Activated CD4-positive, CD25-positive, alpha-beta regulatory T cell treated with anti-CD3 and anti-CD28 coated beads, Interleukin-2, amount 50 U/mL, for 24 hours (primary cell): ENCODE measurements at regions not wholly inside any gene's neighbourhood (a gene's known extent, or its start where the extent isn't known, plus 50 kb on each side); places are given as distances from the start of the nearest gene placed in this dataset.
"Not testable (repeated sequence)": the region's sequence is repeated elsewhere in the genome, so short reads cannot be mapped to it uniquely, and the experiment has no call there.

Source experiments
- ATAC-seq, 2 donors: fragments of 150-1000 bp; cut with Tn5 transposase; one replicate each; pipeline ENCODE4 v1.10.0; 2021; ENCODE audit warnings: mild to moderate bottlenecking in 1 of 2, moderate library complexity in 1 of 2

DNA sequence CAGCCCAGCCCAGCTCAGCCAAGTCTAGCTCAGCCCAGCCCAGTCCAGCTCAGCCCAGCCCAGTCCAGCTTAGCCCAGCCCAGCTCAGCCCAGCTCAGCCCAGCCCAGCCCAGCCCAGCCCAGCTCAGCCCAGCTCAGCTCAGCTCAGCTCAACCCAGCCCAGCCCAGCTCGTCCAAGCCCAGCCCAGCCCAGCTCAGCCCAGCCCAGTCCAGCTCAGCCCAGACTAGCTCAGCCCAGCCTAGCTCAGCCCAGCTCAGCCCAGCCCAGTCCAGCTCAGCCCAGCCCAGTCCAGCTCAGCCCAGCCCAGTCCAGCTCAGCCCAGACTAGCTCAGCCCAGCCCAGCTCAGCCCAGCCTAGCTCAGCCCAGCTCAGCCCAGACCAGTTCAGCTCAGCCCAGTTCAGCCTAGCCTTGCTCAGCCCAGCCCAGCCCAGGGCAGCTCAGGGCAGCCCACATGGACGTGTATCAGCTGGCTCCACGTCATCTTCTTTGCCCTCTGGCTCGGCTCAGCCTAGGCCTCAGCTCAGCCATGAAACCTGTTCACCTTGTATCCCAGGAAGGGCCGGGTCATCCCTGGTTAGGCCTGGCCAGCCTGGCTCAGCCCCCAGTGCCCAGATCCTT lies 185.6 kb downstream of the TMEM121 start:
- ATAC-seq: no peak

DNA sequence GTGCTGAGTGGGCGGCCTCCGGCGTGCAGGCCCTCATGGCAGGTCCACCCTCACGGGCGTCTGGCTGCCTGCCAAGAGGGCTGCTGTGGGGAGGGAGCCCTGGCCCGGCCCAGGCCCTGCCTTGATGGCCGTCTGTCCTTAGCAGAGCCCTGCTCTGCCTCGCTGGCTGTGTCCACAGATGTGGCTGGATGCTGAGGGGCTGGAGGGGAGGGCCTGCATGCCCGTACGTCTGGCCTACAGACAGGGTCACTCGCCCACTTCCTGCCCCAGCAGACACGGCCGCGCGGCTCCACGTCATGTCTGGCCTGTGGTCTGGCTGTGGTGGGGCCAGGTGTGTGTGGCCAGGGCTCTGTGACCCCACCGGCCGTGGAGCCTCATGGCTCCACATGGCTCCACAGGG lies 186.3 kb downstream of the TMEM121 start:
- ATAC-seq: peak in 1 of 2 donors; percentile 30

DNA sequence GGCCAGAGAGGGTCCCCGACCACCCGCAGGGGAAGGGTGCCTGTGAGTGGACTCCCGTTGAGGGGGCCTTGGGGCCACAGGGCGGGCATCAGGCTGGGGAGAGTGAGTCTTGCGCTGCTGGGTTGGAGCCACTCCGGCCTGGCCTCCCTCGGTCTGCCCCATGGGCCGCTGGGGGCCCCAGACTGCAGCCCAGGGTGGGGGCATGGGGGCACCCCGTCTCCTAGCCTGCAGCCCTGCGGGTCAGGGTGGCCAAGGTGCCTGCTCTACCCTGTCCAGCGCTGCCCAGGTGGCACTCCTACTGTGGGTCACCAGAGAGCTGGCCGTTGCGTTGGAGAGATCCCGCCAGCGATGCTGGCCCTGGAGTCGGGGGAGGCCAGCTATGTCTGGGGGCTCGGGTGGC lies 186.8 kb downstream of the TMEM121 start:
- ATAC-seq: not testable (repeated sequence)

DNA sequence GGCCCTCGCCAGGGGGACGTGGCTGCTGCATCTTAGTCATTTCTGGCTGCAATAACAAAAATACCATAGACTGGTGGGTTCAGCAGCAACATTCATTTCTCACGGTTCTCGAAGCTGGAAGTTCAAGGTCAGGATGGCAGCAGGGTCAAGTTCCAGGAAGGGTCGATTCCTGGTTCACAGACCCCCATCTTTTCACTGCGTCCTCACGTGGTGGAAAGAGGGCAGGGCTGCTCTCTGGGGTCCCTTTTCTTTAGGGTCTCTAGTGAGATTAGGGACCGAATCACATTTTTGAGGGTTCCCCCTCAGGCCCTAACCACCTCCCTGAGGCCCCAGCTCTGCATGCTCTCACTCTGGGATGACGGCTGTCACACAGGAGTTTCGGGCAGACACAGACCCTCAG lies 187.5 kb downstream of the TMEM121 start:
- ATAC-seq: not testable (repeated sequence)

DNA sequence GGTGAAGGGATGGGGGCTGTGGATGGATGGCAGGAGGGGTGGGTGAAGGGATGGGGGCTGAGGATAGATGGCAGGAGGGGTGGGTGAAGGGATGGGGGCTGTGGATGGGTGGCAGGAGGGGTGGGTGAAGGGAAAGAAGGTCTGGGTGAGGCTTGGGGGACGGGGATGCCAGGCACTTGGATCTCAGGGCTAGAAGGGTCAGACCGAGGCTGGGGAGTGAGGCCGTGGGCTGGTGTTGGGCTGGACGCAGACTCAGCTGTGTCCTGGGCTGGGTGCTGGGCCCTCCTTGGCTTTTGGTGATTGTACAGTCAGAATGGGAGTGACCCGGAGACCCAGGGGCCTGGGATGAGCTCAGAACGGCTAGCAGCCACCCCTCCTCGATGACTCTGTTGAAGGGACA lies 192.4 kb downstream of the TMEM121 start:
- not testable (repeated sequence) for ATAC-seq

DNA sequence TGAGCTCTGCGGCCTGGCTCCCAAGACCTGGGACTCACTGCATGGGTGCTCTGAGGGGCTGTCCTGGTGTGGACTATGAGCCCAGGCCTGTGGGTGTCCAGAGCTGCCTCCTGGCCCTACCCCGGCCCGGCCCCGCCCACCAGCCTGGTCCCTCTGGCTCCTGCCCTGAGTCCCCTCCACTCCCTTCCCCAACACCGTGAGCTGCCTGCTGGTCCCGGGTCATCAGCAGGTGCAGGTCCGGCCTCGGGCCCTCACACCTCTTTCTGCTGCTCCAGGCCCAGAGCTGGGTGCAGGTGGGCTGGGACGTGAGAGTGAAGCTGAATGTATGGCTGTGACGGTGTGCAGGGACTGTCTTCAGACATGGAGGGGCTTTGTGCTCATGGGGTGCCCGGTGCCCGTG lies 193.7 kb downstream of the TMEM121 start:
- not testable (repeated sequence) for ATAC-seq

DNA sequence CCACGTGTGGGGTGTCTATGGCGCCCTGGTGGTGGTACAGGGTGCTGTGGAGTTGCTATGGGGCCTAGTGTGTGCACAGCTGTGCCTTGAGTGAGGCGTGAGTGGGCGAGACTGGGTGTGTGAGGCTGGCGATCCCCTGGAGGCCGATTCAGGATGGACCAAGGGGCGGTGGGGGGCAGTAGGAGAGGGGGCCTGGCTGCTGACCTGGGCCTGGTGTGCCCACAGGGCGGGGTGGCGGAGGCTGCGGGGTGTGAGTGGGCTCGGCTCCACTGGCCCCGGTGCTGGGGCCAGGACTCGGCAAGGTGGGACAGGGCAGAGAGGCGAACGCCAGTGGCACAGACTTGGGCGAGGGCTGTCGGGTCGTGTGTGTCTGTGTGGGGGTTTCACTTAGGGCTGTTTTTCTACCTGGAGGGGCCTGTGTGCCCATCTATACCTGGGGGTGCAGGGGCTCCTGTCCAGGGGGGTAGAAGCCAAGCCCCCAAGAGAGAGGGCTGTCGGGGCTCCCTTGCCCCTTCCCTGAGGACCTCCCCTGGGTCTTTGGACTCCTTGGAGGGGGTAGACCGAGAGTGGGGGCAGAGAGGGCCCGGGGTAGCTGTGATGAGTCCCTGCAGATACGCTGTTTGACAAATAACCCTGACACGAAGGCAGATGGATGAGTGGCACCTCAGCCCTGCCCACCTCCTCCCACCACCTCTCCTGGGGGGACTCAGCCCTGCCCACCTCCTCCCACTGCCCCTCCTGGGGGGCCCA lies 194.6 kb downstream of the TMEM121 start:
- not testable (repeated sequence) for ATAC-seq

DNA sequence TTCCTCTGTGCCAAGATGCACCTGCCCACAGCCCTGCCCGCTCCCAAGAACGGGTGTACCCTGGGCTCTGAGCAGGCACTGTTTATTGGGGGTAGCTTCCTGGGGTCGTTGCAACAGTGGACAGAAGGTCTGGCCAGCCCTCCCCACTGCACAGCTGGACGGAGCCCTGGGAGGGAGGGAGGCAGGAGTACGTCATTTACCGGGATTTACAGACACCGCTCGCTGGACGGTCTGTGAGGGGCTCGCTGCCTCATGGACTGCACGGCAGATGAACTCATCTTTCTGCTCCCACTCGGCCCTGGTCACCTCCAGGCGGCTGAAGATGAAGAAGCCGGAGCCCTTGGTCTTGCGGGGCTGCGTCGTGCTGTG lies 195.2 kb downstream of the TMEM121 start:
- ATAC-seq: not testable (repeated sequence)

DNA sequence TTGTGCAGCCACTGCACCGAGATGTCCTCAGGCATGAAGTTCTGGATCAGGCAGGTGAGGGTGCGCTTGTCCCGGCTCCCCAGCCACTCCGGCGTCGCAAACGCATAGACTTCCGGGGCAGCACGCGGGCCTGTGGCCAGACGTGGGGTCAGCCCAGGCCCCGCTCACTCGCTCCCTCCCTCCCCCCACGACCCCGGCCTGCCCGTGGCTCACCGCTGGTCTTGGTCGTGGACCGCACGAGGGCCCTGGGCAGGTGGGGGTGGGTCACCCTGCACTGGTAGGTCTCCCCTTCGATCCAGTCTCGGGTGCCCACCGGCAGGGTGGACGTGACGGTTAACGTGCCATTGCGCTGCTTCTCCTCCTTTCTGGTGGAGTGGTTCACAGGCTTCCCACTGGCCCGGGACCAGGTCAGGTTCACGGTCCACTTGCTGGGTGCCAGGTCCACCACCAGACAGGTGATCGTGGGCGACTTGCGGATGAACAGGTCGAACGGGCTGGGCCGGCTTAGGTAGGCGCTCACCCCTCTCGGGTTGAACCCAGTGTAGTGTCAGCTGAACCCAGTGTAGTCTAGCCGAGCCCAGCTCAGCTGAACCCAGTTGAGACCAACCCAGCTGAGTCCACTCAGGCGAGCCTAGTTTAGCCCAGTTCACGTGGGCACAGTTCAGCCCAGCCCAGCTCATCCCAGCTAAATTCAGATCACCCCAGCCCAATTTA lies 195.8 kb downstream of the TMEM121 start:
- not testable (repeated sequence) for ATAC-seq

DNA sequence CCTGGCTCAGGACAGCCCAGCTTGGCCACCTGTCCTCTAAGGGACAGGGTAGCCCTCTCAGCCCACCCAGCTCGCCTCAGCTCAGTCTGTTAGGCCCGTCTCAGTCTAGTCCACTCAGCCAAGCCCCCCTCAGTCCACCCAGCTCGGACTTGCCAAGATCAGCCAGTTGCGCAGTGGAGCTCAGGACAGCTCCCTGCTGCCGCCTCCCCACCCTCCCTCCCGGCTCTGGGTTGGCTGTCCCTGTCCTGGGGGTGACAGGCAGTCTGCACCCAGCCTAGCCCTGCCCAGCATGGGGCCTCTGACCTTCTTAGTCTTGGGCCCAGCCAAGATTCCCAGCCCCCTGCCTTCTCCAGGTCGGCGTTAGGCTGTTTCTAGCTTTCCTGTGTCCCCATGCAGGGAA lies 196.9 kb downstream of the TMEM121 start:
- not testable (repeated sequence) for ATAC-seq

DNA sequence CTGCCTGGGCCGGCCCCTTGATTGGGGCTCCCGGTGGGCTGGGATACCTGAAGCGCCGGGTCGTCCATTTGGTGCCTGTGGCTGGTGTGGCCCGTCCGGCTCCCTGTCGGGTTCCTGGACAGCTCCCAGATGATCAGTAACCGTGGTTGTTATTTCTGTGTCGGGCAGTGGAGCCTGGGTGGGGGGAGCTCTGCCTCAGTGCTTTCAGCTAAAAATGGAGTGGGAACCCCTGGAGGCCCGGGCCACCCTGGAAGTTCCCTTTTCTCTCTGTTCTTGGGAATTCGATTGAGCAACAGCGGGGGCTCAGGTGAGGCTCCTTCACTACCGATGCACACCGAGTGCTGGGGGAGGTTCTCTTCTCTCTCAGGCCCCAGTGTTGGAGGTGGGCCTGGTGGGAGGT lies 197.4 kb downstream of the TMEM121 start:
- ATAC-seq: not testable (repeated sequence)

DNA sequence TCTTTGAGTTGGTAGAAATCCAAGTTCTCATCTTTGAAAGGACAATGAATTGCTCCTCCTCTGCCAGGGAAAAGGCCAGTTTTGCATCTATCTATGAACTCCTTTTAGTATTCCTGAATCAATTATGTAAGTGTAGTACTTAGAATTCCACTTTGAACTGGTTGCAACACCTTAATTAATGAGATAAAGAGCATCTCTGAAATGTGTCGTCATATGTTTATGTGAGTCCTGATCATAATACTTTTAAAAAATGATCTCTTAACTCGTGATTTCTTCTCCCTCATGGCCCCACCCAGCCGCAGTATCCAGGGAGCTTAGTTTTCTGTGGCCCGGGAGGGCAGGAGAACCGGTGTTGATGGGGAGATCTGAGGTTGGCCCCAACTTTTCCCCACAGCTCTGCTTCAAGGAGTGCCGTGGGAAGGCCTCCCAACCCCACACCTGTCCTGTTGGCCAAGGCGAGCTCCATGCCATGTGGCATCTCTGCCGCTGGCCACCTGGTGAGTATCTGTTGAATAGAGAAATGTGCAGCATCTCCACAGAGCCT lies 203.5 kb downstream of the TMEM121 start:
- not testable (repeated sequence) for ATAC-seq

DNA sequence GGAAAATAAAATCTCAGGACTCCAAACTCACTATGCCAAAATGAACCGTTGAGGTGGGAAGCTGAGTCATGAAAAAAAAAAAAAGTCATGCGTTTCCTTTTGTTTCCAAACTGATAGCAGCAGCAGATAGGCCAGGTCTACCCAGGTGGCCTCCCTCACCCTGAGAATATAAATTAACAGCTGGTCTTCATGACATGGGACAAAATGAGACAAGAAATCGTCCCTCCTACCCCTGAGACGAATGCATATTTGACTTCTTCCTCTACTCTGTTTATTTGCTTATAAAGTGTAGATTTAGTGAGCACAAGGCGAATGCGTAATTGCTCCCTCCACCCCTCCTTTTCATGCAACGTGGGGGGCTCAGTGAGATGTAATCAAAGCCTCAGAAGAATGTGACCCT lies 204.3 kb downstream of the TMEM121 start:
- ATAC-seq: not testable (repeated sequence)

DNA sequence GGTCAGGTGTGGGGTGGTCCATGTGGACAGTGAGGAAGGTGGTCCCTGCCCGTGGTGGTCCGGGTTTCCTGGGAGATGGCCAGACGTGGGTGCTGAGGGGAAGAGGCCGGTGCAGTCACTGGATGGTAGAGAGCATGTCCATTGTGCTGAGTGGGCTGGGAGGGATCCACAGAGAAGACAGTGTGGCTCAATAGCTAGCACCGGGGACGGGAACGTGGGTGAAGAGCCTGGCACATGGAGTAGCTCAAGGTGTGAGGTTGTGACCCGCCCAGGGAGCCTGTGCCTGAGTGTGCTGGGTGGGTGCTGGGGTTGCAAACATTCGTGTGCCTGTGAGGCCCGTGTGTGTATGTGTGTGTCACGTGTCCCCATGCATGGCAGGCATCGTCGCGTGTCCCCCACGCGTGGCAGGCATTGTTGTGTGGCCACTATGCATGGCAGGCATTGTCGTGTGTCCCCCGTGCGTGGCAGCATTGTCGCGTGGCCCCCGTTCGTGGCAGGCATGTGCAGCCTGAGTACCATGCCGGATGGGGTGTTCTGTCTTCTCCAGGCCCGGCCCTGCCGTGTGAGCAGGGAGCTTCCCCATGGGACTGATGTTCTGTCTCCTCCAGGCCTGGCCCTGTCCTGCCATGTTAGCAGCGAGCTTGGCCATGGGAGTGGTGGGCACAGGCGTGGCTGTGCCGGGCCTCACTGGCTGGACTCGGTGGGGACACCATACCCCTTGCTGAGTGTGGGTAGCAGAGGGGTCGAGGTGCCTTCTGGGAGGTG lies 205.0 kb downstream of the TMEM121 start:
- not testable (repeated sequence) for ATAC-seq

DNA sequence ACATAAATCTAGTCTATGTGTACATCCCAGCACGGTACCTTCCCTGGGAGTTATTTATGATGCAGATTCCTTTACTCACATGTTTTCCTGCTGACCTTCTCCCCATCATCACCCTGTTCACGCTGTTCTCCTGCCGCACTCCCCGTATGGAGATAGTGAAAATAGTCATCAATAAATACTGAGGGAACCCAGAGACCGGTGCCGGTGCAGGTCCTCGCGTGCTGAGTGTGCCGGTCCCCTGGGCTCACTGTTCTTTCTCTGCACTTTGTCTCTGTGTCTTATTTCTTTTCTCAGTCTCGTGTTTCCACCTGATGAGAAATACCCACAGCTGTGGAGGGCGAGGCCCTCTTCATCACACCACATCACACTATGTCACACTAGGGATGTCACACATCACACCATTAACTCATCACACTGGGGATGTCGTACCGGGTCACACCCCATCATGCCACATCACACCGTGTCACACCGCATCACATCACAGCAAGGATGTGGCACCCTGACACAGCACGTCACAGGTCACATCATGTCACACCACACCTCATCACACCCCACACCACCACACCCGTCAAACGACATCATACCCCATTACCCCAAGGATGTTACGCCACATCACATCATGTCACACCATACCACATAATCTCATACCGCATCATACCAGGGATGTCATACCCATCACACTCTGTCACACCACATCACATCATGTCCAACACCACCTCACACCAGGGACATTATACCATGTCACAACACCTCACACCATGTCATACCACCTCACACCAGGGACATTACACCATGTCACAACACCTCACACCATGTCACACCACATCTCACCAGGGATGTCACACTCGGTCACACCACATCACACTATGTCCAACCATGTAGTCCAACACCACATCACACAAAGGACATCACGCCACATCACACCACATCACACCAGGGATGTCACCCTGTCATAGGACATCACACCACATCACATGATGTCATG lies 207.0 kb downstream of the TMEM121 start:
- no peak for ATAC-seq

DNA sequence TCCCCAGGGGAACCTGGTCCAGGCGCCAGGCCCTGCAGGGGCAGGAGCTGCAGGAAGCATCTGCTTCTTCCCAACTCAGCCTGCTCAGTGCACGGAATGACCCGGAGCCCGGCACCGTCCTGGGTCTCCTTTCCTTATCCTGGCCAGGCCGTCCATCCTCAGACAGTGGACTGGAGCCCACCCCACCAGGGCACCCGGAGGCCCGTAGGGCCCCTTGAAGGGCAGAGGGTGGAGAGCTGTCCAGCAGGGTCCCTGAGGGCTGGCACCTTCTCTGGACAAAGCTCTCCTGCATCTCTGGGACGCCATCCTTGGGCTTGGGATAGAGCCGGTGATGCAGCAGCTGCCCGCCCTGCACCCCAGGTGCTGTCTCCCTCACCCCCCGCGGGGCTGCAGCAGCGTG lies 207.9 kb downstream of the TMEM121 start:
- not testable (repeated sequence) for ATAC-seq

DNA sequence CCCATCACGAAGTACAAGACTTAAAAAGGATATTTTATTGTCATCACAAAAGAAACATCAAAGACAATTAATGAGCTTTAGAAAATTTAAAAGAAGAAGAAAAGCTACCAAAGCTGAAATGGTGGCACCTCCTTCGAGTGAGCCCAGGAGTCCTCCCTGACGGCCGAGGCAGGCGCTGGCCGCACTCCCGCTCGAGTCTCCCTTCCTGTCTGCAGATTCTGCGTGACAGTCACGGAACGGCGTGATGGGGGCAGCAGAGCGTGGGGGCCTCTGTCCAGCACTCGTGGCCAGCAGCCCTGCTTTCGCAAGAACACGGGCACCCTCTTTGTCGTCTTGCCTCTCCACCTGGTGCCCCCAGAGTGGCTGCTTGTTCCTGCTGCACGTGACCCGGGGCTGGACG lies 209.9 kb downstream of the TMEM121 start:
- not testable (repeated sequence) for ATAC-seq

DNA sequence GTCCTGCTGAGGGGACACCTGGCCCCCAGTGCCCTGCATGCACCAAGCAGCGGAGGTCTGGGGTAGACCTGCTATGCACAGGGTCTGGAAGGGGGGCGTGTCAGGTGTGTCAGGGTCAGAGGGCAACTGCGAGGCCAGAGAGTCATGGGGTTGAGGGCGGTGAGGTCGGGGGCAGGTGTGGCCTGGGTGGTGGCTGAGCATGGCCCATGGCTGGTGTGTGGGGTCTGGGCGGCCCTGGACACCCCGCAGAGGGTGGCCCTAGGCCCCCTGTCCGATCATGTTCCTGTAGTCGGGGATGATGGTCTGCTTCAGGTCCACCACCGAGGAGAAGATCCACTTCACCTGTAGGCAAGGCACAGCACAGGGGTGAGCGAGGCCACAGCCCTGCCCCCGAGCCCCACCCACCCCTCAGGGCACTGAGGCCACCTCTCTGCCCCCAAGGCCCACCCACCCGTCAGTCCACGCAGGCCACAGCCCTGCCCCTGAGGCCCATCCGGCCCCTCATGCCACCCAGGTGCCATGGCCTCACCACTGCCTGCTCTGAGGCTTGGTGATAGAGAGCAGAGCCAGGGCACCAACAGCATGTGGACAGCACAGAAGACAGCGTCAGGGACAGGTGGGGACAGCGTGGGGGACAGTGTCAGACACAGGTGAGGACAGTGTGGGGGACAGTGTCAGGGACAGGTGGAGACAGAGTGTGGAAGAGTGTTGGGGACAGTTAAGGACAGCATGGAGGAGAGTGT lies 211.3 kb downstream of the TMEM121 start:
- ATAC-seq: peak in 1 of 2 donors; percentile 13

DNA sequence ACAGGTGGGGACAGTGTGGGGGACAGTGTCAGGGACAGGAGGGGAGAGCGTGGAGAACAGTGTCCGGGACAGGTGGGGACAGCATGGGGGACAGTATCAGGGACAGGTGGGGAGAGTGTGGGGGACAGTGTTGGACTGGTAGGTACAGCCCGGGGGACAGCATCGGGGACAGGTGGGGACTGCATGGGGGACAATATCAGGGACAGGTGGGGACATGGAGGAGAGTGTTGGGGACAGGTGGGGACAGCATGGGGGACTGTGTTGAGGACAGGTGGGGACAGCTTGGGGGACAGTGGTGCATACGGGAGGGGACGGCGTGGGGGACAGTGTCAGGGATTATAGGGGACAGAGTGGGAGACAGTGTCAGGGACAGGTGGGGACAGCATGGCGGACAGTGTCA lies 212.3 kb downstream of the TMEM121 start:
- ATAC-seq: peak in 1 of 2 donors; percentile 28

DNA sequence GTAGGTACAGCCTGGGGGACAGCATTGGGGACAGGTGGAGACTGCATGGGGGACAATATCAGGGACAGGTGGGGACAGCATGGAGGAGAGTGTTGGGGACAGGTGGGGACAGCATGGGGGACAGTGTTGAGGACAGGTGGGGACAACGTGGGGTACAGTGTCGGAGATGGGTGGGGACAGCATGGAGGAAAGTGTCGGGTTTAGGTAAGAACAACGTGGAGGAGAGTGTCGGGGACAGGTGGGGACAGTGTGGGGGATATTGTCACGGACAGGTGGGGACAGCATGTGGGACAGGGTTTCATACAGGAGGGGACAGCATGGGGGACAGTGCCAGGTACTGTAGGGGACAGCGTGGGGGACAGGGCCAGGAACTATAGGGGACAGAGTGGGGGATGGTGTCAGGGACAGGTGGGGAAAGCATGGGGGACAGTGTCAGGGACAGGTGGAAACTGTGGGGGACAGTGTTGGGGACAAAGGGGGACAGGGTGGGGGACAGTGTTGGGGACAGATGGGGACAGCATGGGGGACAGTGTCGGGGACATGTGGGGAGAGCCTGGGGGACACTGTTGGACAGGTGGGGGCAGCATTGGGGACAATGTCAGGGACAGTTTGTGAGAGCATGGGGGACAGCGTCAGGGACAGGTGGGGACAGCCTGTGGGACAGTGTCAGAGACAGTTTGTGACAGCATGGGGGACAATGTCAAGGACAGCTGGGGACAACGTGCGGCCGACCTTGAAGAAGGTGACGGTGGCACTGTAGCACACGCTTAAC lies 213.1 kb downstream of the TMEM121 start:
- no peak for ATAC-seq
